ENCODE measurements at regions not wholly inside any gene's neighbourhood (a gene's known extent, or its start where the extent isn't known, plus 50 kb on each side); places are given as distances from the start of the nearest gene placed in this dataset.
"Not testable (repeated sequence)": the region's sequence is repeated elsewhere in the genome, so short reads cannot be mapped to it uniquely, and the experiment has no call there.

DNA sequence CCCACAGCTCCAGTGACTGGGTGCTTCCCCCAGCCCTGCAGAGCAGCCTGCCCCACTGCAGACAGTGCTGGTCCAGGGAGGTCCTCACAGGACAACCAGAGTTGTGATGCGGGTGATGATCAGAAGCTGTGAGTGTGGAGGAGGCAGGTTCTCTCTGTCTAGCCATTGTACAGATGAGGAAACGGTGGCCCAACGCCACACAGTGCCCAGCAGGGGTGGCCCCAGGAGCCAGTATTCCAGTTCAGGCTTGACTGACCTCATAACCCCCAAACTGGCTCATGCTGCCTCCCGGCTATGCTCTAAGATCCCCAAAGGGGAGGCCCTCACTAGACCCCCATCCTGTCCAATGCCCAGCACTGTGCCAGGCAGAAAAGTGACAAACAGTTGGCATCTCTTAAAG lies 147.1 kb upstream of the MAMLD1 start:
- TF ChIP-seq POLR2A, POLR2AphosphoS5, SPI1 (IDR thresholded peaks at IDR 0.05; ENCODE audit: low read depth, low read length): not testable (repeated sequence)
